ENCODE measurements at regions not wholly inside any gene's neighbourhood (a gene's known extent, or its start where the extent isn't known, plus 50 kb on each side); places are given as distances from the start of the nearest gene placed in this dataset.

DNA sequence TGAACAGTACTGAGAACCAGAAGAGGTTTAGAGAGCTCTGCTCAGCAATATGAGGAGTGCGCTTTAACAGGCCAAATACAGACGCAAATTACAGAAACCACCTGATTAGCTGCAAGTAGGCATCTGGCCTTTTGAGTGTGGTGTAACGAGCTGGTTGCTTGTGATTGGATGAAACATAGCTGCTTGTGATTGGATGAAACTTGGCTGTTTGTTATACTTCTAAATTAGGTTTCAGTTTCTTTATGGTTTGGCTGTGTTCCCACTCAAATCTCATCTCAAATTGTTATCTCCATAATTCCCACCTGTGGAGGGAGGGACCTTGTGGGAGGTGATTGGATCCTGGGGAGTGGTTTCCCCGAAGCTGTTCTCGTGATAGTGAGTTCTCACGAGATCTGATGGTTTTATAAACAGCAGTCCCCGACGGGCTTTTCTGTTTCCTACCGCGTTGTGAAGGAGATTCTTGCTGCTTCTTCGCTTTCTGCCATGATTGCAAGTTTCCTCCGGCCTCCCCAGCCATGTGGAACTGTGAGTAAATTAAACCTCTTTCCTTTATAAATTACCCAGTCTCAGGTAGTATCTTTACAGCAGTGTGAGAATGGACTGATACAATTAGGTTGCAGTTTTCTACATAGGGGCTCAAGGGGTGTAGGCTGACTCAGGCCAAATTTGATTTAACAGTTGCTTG, 655.9 kb upstream of the MAN1A1 start (continued):
- TF ChIP-seq, protein P1, sequence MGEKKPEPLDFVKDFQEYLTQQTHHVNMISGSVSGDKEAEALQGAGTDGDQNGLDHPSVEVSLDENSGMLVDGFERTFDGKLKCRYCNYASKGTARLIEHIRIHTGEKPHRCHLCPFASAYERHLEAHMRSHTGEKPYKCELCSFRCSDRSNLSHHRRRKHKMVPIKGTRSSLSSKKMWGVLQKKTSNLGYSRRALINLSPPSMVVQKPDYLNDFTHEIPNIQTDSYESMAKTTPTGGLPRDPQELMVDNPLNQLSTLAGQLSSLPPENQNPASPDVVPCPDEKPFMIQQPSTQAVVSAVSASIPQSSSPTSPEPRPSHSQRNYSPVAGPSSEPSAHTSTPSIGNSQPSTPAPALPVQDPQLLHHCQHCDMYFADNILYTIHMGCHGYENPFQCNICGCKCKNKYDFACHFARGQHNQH (CRISPR knock-in tag; IDR thresholded peaks at IDR 0.05), result 0 out of 2 replicates have a peak, but pooled peaks have one; percentile 73
- no peak for TF ChIP-seq RORA (CRISPR knock-in tag; IDR thresholded peaks at IDR 0.05)
- TF ChIP-seq, protein P2, sequence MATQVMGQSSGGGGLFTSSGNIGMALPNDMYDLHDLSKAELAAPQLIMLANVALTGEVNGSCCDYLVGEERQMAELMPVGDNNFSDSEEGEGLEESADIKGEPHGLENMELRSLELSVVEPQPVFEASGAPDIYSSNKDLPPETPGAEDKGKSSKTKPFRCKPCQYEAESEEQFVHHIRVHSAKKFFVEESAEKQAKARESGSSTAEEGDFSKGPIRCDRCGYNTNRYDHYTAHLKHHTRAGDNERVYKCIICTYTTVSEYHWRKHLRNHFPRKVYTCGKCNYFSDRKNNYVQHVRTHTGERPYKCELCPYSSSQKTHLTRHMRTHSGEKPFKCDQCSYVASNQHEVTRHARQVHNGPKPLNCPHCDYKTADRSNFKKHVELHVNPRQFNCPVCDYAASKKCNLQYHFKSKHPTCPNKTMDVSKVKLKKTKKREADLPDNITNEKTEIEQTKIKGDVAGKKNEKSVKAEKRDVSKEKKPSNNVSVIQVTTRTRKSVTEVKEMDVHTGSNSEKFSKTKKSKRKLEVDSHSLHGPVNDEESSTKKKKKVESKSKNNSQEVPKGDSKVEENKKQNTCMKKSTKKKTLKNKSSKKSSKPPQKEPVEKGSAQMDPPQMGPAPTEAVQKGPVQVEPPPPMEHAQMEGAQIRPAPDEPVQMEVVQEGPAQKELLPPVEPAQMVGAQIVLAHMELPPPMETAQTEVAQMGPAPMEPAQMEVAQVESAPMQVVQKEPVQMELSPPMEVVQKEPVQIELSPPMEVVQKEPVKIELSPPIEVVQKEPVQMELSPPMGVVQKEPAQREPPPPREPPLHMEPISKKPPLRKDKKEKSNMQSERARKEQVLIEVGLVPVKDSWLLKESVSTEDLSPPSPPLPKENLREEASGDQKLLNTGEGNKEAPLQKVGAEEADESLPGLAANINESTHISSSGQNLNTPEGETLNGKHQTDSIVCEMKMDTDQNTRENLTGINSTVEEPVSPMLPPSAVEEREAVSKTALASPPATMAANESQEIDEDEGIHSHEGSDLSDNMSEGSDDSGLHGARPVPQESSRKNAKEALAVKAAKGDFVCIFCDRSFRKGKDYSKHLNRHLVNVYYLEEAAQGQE (IDR thresholded peaks at IDR 0.05; ENCODE audit: borderline replicate concordance in 1 of 2, low read depth in 1 of 2, low read length in 2 of 2), result peak in 1 of 2 experiments; percentile 73; a peak in 1 of 4 replicates
- TF ChIP-seq ZNF615 (CRISPR knock-in tag; IDR thresholded peaks at IDR 0.05; ENCODE audit: borderline replicate concordance), result no peak
- TF ChIP-seq RFX1 (IDR thresholded peaks at IDR 0.05), result no peak
- TF ChIP-seq RBAK (CRISPR knock-in tag; IDR thresholded peaks at IDR 0.05), result no peak
- no peak for TF ChIP-seq ZFAT (CRISPR knock-in tag; conservative IDR thresholded peaks at IDR 0.05)
- TF ChIP-seq, protein P3, sequence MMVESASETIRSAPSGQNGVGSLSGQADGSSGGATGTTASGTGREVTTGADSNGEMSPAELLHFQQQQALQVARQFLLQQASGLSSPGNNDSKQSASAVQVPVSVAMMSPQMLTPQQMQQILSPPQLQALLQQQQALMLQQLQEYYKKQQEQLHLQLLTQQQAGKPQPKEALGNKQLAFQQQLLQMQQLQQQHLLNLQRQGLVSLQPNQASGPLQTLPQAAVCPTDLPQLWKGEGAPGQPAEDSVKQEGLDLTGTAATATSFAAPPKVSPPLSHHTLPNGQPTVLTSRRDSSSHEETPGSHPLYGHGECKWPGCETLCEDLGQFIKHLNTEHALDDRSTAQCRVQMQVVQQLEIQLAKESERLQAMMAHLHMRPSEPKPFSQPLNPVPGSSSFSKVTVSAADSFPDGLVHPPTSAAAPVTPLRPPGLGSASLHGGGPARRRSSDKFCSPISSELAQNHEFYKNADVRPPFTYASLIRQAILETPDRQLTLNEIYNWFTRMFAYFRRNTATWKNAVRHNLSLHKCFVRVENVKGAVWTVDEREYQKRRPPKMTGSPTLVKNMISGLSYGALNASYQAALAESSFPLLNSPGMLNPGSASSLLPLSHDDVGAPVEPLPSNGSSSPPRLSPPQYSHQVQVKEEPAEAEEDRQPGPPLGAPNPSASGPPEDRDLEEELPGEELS (CRISPR knock-in tag; IDR thresholded peaks at IDR 0.05), result no peak
- TF ChIP-seq, protein P4, sequence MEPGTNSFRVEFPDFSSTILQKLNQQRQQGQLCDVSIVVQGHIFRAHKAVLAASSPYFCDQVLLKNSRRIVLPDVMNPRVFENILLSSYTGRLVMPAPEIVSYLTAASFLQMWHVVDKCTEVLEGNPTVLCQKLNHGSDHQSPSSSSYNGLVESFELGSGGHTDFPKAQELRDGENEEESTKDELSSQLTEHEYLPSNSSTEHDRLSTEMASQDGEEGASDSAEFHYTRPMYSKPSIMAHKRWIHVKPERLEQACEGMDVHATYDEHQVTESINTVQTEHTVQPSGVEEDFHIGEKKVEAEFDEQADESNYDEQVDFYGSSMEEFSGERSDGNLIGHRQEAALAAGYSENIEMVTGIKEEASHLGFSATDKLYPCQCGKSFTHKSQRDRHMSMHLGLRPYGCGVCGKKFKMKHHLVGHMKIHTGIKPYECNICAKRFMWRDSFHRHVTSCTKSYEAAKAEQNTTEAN (CRISPR knock-in tag; conservative IDR thresholded peaks at IDR 0.05), result no peak
- TF ChIP-seq ZNF451 (CRISPR knock-in tag; IDR thresholded peaks at IDR 0.05), result no peak
- TF ChIP-seq ZFP90 (CRISPR knock-in tag; IDR thresholded peaks at IDR 0.05; ENCODE audit: borderline replicate concordance), result no peak
- no peak for TF ChIP-seq ZNF460 (CRISPR knock-in tag; IDR thresholded peaks at IDR 0.05; ENCODE audit: borderline replicate concordance)
- TF ChIP-seq ZNF775 (CRISPR knock-in tag; IDR thresholded peaks at IDR 0.05; ENCODE audit: borderline replicate concordance), result no peak
- TF ChIP-seq GATAD1 (CRISPR knock-in tag; IDR thresholded peaks at IDR 0.05), result 0 out of 2 replicates have a peak, but pooled peaks have one; percentile 21
- TF ChIP-seq, protein P5, sequence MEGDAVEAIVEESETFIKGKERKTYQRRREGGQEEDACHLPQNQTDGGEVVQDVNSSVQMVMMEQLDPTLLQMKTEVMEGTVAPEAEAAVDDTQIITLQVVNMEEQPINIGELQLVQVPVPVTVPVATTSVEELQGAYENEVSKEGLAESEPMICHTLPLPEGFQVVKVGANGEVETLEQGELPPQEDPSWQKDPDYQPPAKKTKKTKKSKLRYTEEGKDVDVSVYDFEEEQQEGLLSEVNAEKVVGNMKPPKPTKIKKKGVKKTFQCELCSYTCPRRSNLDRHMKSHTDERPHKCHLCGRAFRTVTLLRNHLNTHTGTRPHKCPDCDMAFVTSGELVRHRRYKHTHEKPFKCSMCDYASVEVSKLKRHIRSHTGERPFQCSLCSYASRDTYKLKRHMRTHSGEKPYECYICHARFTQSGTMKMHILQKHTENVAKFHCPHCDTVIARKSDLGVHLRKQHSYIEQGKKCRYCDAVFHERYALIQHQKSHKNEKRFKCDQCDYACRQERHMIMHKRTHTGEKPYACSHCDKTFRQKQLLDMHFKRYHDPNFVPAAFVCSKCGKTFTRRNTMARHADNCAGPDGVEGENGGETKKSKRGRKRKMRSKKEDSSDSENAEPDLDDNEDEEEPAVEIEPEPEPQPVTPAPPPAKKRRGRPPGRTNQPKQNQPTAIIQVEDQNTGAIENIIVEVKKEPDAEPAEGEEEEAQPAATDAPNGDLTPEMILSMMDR (CRISPR knock-in tag; IDR thresholded peaks at IDR 0.05), result no peak
- no peak for TF ChIP-seq ZNF263 (CRISPR knock-in tag; IDR thresholded peaks at IDR 0.05)
- peak; percentile 85; the same call in 1 of the 2 replicates for TF ChIP-seq SMYD3 (CRISPR knock-in tag; IDR thresholded peaks at IDR 0.05)
- no peak for TF ChIP-seq ZNF17 (CRISPR knock-in tag; IDR thresholded peaks at IDR 0.05)
- TF ChIP-seq ZNF816 (CRISPR knock-in tag; IDR thresholded peaks at IDR 0.05; ENCODE audit: borderline replicate concordance), result 0 out of 2 replicates have a peak, but pooled peaks have one; percentile 74
